BJ (cell line): ENCODE measurements at regions not wholly inside any gene's neighbourhood (a gene's known extent, or its start where the extent isn't known, plus 50 kb on each side); places are given as distances from the start of the nearest gene placed in this dataset. TPM values are rescaled to one million over a fixed set of nuclear protein-coding genes. Genes with fewer than 3 reads are reported as not detected.

Source experiments
- CTCF ChIA-PET: fragments of 350-600 bp; formaldehyde crosslinking; extraction: SDS; loops from one replicate; lab custom pipeline; 2021; ENCODE audit warnings: antibody characterized with exemption, inconsistent platforms; lab: Yijun Ruan, JAX
- POLR2A ChIA-PET: fragments of 300-600 bp; sonication (Branson Sonifier 250); formaldehyde crosslinking; extraction: SDS; loops from one replicate; lab custom pipeline; 2021; ENCODE audit warnings: antibody characterized with exemption; lab: Charles Lee
- DNase-seq: peaks from one replicate; pipeline ENCODE4 v3.0.0-alpha.2; 2011; ENCODE audit warnings: low read depth
- H3K27me3 ChIP-seq: 2 replicates; pipeline ENCODE4 v1.6.0; 2011; ENCODE audit warnings: low read length; ENCODE audit not compliant: control insufficient read depth, insufficient read depth
- H3K36me3 ChIP-seq: 2 replicates; pipeline ENCODE4 v1.5.1; 2011; ENCODE audit warnings: low read length; ENCODE audit not compliant: control insufficient read depth, insufficient read depth
- H3K4me3 ChIP-seq: 2 replicates; pipeline ENCODE4 v1.5.1; 2011; ENCODE audit warnings: low read depth, mild to moderate bottlenecking, control low read depth, low read length
- small RNA-seq: library from RNA; depleted of rRNA; stranded (forward); fragments of <200 nt; gene quantifications from one replicate; pipeline ENCODE3, GENCODE V24; 2012; ENCODE audit warnings: low replicate concordance, low read depth; ENCODE audit not compliant: insufficient read length
- TF ChIP-seq, protein P1 (sequence below): IDR thresholded peaks from 2 replicates; pipeline ENCODE4 v1.5.1; 2011; ENCODE audit warnings: low read depth, mild to moderate bottlenecking, control low read depth, inconsistent platforms, low read length, moderate library complexity; ENCODE audit not compliant: insufficient read depth

DNA sequence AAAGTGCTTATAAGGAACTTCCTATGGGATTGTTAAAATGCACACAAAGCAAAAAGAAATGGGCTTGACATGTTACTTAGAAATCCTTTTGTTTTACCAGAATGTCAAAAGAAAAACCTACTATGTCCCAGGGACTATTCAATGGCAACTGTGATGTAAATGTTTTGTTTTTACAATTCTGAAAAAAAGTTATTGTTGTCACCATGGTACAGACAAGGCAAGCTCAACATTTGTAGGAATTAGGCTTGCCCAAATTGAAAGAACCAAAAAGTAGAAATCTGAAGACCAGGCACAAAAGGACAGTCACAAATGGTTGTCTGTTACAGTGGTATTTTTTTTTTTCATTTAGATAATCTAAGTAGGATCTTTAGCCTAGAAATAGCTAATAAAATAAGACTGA, 638.6 kb downstream of the STPG2 start:
- ChIA-PET POLR2A (no interaction called here), CTCF (interaction anchor here (0.6 kb wide), 1 partner anchor 170 kb away, joined by 3 read pairs; no protein-coding TSS in a partner anchor)
- TF ChIP-seq, protein P1, sequence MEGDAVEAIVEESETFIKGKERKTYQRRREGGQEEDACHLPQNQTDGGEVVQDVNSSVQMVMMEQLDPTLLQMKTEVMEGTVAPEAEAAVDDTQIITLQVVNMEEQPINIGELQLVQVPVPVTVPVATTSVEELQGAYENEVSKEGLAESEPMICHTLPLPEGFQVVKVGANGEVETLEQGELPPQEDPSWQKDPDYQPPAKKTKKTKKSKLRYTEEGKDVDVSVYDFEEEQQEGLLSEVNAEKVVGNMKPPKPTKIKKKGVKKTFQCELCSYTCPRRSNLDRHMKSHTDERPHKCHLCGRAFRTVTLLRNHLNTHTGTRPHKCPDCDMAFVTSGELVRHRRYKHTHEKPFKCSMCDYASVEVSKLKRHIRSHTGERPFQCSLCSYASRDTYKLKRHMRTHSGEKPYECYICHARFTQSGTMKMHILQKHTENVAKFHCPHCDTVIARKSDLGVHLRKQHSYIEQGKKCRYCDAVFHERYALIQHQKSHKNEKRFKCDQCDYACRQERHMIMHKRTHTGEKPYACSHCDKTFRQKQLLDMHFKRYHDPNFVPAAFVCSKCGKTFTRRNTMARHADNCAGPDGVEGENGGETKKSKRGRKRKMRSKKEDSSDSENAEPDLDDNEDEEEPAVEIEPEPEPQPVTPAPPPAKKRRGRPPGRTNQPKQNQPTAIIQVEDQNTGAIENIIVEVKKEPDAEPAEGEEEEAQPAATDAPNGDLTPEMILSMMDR, result no peak
- no peaks in the 10 kb centered on the region for H3K36me3 ChIP-seq
- no peaks in the 10 kb centered on the region for H3K27me3 ChIP-seq
- no peak overlapping the region for H3K4me3 ChIP-seq
- DNase-seq, result no peak

DNA sequence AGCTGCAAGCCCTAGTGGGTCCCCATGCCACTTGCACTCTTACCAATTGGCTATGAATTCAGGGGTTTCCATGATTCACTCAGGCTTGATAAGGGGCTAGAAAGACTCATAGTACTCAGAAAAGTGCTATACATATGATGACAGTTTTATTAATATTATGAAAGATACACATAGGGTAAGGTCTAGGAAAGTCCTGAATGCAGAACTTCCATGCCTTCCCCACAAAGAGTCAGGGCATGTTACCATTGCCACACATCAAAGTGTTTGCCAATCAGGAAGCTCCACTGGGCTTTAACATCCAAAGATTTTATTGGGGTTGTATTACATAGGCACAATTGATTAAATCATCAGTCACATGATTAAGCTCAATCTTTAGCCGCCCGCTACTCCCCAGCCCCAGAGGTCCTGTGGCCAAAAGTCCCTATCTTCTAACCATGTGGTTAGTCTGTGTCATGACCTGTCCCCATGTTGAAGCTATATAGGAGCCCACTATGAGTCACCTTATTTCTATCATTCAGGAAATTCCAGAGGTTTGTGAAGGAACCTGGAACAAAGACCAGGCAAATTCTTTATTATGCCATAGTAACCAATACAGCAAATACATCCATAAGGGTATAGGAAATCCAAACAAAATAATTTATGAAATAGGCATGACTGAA, 635.6 kb downstream of the STPG2 start:
- Histone ChIP-seq H3K4me3 (no peak overlapping the region), H3K27me3 (no peaks in the 10 kb centered on the region), H3K36me3 (no peaks in the 10 kb centered on the region)
- ChIA-PET POLR2A (no interaction called here), CTCF (no interaction called here)
- TF ChIP-seq, protein P1, result no peak
- DNase-seq, result no peak

Small RNAs in the stretch of these regions (small RNA-seq; reads per million reads assigned to genes)
- gene COX7A2P2 (not detected), gene RNU6-34P (not detected)
